K562 (cell line): ENCODE measurements at regions not wholly inside any gene's neighbourhood (a gene's known extent, or its start where the extent isn't known, plus 50 kb on each side); places are given as distances from the start of the nearest gene placed in this dataset.

Experiments
- ATAC-seq: fragments of 200-7000 bp; cut with Tn5 transposase; 3 replicates; pipeline ENCODE4 v1.9.1; 2020; ENCODE audit warnings: moderate library complexity
- BruUV-seq: library from RNA; stranded (reverse); fragments of 400-500 nt; replicated peaks from 2 replicates; lab custom pipeline; 2021; lab: Mats Ljungman, UMichigan
- CTCF ChIA-PET: fragments of 300-600 bp; formaldehyde crosslinking; extraction: SDS; loops from one replicate; lab custom pipeline; 2021; ENCODE audit warnings: low intra/inter-chr PET ratio; lab: Yijun Ruan, JAX
- POLR2A ChIA-PET: fragments of 300-600, 350-650 bp; sonication (Branson Sonifier 250); formaldehyde crosslinking; extraction: SDS; loops from one replicate; lab custom pipeline; 2021; ENCODE audit warnings: antibody characterized with exemption, inconsistent platforms; lab: Yijun Ruan, JAX
- DNase-seq, 4 experiments: peaks; one replicate each; pipeline versions ENCODE4 v3.0.0 to v3.0.0-alpha.2; 2011 to 2018; ENCODE audit warnings: low spot score in 3 of 4, mixed read lengths in 3 of 4; ENCODE audit errors: extremely low read depth in 1 of 4
- FAIRE-seq: peaks from 2 replicates; lab custom pipeline; 2011; peaks lifted over from hg19 to GRCh38; lab: Jason Lieb, UNC
- H2AFZ ChIP-seq: 2 replicates; pipeline ENCODE4 v1.6.0; 2011; ENCODE audit warnings: low read depth, low read length, control low read depth, inconsistent platforms
- H3K27ac ChIP-seq: fragments of 200-600 bp; 3 replicates; pipeline ENCODE4 v1.8.0; 2011; ENCODE audit warnings: low read depth, mild to moderate bottlenecking, control low read depth, inconsistent platforms, low read length, moderate library complexity, mixed read lengths; ENCODE audit errors: extremely low read depth
- H3K27me3 ChIP-seq, 2 experiments: fragments of 300-600 bp in 1 of 2; 2 replicates in 1 of 2; 3 replicates in 1 of 2; pipeline versions ENCODE4 v1.6.0 to v1.8.0; 2011; ENCODE audit warnings: inconsistent platforms in 2 of 2, low read length in 2 of 2, mild to moderate bottlenecking in 1 of 2, mixed read lengths in 1 of 2, moderate library complexity in 1 of 2; ENCODE audit not compliant: control insufficient read depth in 2 of 2, insufficient read depth in 2 of 2
- H3K36me3 ChIP-seq: fragments of 300-600 bp; 3 replicates; pipeline ENCODE4 v1.8.0; 2011; ENCODE audit warnings: mild to moderate bottlenecking, low read length, inconsistent platforms; ENCODE audit not compliant: control insufficient read depth, insufficient read depth
- H3K4me1 ChIP-seq, 2 experiments: fragments of 200-600 bp in 1 of 2; replicated peaks in 1 of 2; 2 replicates in 1 of 2; 3 replicates in 1 of 2; pipeline versions ENCODE4 v1.5.1 to v1.8.0; 2011; ENCODE audit warnings: inconsistent platforms in 2 of 2, low read length in 2 of 2, mild to moderate bottlenecking in 1 of 2, mixed read lengths in 1 of 2, moderate library complexity in 1 of 2; ENCODE audit not compliant: control insufficient read depth in 2 of 2, insufficient read depth in 2 of 2
- H3K4me2 ChIP-seq: 2 replicates; pipeline ENCODE4 v1.6.1; 2011; ENCODE audit warnings: low read length, control low read depth, inconsistent platforms, mixed read lengths; ENCODE audit not compliant: insufficient read depth
- H3K4me3 ChIP-seq: fragments of 200-600 bp; sonication (generic), shearing (Covaris generic); 2 replicates; pipeline ENCODE4 v1.5.1; 2016; ENCODE audit warnings: control low read depth, inconsistent platforms
- H3K79me2 ChIP-seq: fragments of 200-600 bp; 3 replicates; pipeline ENCODE4 v1.8.0; 2011; ENCODE audit warnings: low read length, inconsistent platforms; ENCODE audit not compliant: control insufficient read depth, insufficient read depth
- H3K9ac ChIP-seq, 2 experiments: 2 replicates each; pipeline versions ENCODE4 v1.6.0 to v1.6.1; 2011; ENCODE audit warnings: low read depth in 2 of 2, low read length in 2 of 2, control low read depth in 1 of 2, inconsistent platforms in 1 of 2, mild to moderate bottlenecking in 1 of 2, mixed read lengths in 1 of 2; ENCODE audit not compliant: insufficient read depth in 1 of 2
- H3K9me1 ChIP-seq: one replicate; pipeline ENCODE4 v1.6.0; 2011; ENCODE audit warnings: inconsistent platforms, mild to moderate bottlenecking, low read length, moderate library complexity; ENCODE audit not compliant: control insufficient read depth, insufficient read depth
- H3K9me3 ChIP-seq: replicated peaks from 2 replicates; pipeline ENCODE4 v1.5.1; 2011; ENCODE audit warnings: low read depth, low read length, inconsistent platforms; ENCODE audit not compliant: control insufficient read depth, insufficient read depth
- H4K20me1 ChIP-seq: replicated peaks from 2 replicates; pipeline ENCODE4 v1.6.1; 2011; ENCODE audit warnings: low read length, inconsistent platforms, mixed read lengths; ENCODE audit not compliant: control insufficient read depth, insufficient read depth
- MAFK ChIP-seq: IDR thresholded peaks from 2 replicates; pipeline ENCODE4 v1.6.1; 2011; ENCODE audit warnings: low read length, improper control_type of control experiment
- PPARD ChIP-seq: fragments of 250-450 bp; sonication (Bioruptor Pico); IDR thresholded peaks from 2 replicates; pipeline ENCODE4 v1.8.0; 2022; ENCODE audit warnings: inconsistent platforms, mild to moderate bottlenecking, moderate library complexity
- PTRF ChIP-seq: fragments of 450-650 bp; IDR thresholded peaks from 2 replicates; pipeline ENCODE4 v1.6.1; 2016; ENCODE audit warnings: mild to moderate bottlenecking, missing genetic modification characterization, missing compliant biosample characterization
- RFX1 ChIP-seq: fragments of 450-650 bp; IDR thresholded peaks from 2 replicates; pipeline ENCODE4 v1.6.1; 2016; ENCODE audit warnings: mild to moderate bottlenecking, moderate library complexity
- ZNF174 ChIP-seq: fragments of 250-450 bp; sonication (Bioruptor Pico); IDR thresholded peaks from 2 replicates; pipeline ENCODE4 v1.4.0; 2020; ENCODE audit warnings: mild to moderate bottlenecking
- WGBS: fragments of 100-300 bp; shearing (Covaris generic); methylation state at CpG from one replicate; pipeline ENCODE4 v1.1.6; 2016; ENCODE audit warnings: low coverage, mixed read lengths; ENCODE audit not compliant: insufficient coverage; ENCODE audit errors: missing lambda C conversion rate; 5-methylcytosine and 5-hydroxymethylcytosine counted together
- in situ Hi-C: fragments of 300-500 bp; cut with MboI; formaldehyde crosslinking; loops from 4 replicates; pipeline ENCODE4 v1.15.0; 2018; ENCODE audit warnings: inconsistent platforms, mixed read lengths
- intact Hi-C: fragments of 100-400 bp; cut with micrococcal nuclease; formaldehyde crosslinking; loops from 2 replicates; pipeline ENCODE4 v1.14.2; 2022
- TF ChIP-seq, protein P1 (sequence below): IDR thresholded peaks from 2 replicates; pipeline ENCODE4 v1.6.1; 2012; ENCODE audit warnings: low read depth, low read length, improper control_type of control experiment, borderline replicate concordance
- TF ChIP-seq, protein P2 (sequence below): fragments of 450-650 bp; IDR thresholded peaks from 2 replicates; pipeline ENCODE4 v1.6.1; 2016; ENCODE audit warnings: antibody characterized with exemption

DNA sequence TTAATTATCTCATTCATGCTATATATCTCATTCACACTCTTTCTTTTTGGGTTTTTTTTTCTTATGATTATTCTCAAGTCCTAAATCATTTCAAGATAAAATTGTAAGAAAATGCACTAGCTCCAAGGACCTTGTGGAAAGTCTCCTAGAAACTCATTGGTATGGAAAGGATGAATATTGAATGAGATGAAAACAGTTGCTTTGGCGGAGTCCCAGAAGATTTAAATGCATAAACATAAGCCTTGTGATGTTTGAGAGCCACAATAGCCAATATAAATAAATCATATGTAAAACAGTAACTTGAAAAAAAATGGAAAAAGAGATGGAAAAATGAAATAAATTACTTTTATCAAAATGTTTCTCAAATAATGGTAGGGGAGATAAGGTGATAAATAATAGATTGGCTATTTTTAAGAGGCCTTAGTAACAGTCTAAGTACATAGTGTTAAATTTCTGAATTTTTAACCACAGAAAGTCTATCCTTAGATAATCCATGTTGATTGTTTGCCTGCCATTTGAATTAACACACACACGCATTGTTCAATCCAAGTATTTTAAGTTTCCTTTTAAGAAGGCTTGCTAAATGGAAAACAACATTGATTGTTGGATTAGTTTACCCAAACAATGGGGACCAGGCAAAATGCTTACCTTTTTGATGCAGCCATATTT is 81.1 kb upstream of the CD2AP start:
- H2AFZ ChIP-seq = no peak overlapping the region
- H3K27ac ChIP-seq = no peak overlapping the region
- H3K27me3 ChIP-seq = peaks cover 0 to 3% of the 10 kb centered on the region in 2 experiments; a peak in 2 of 5 replicates
- ATAC-seq = no peak
- H3K9me1 ChIP-seq = no peaks in the 10 kb centered on the region
- H3K4me1 ChIP-seq = no peaks in the 10 kb centered on the region
- BruUV-seq = no TSS peak
- no peaks in the 10 kb centered on the region for H3K36me3 ChIP-seq
- intact Hi-C loops = no loop called here
- TF ChIP-seq PPARD (no peak), RFX1 (no peak), MAFK (no peak), PTRF (tag) (no peak), ZNF174 (CRISPR knock-in tag) (no peak)
- TF ChIP-seq, protein P1, sequence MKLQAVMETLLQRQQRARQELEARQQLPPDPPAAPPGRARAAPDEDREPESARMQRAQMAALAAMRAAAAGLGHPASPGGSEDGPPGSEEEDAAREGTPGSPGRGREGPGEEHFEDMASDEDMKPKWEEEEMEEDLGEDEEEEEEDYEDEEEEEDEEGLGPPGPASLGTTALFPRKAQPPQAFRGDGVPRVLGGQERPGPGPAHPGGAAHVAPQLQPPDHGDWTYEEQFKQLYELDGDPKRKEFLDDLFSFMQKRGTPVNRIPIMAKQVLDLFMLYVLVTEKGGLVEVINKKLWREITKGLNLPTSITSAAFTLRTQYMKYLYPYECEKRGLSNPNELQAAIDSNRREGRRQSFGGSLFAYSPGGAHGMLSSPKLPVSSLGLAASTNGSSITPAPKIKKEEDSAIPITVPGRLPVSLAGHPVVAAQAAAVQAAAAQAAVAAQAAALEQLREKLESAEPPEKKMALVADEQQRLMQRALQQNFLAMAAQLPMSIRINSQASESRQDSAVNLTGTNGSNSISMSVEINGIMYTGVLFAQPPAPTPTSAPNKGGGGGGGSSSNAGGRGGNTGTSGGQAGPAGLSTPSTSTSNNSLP = no peak
- TF ChIP-seq, protein P2, sequence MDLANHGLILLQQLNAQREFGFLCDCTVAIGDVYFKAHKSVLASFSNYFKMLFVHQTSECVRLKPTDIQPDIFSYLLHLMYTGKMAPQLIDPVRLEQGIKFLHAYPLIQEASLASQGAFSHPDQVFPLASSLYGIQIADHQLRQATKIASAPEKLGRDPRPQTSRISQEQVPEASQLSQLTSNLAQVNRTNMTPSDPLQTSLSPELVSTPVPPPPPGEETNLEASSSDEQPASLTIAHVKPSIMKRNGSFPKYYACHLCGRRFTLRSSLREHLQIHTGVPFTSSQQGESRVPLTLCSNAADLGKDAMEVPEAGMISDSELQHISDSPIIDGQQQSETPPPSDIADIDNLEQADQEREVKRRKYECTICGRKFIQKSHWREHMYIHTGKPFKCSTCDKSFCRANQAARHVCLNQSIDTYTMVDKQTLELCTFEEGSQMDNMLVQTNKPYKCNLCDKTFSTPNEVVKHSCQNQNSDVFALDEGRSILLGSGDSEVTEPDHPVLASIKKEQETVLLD = no peak
- H3K9me3 ChIP-seq = no peaks in the 10 kb centered on the region
- ChIA-PET POLR2A (interaction anchor here (0.8 kb wide), 1 partner anchor 511 kb away, joined by 3 read pairs; no protein-coding TSS in a partner anchor), CTCF (no interaction called here)
- no peak overlapping the region for H3K4me3 ChIP-seq
- H4K20me1 ChIP-seq = no peaks in the 10 kb centered on the region
- 10% methylated on average over 2 of the region's 2 CpGs for WGBS
- FAIRE-seq = no peak
- no peak for DNase-seq
- in situ Hi-C loops = no loop called here
- H3K79me2 ChIP-seq = no peaks in the 10 kb centered on the region
- no peak overlapping the region for H3K4me2 ChIP-seq
- H3K9ac ChIP-seq = no peak overlapping the region
